Mesendoderm (in vitro differentiated cells): ENCODE measurements at regions not wholly inside any gene's neighbourhood (a gene's known extent, or its start where the extent isn't known, plus 50 kb on each side); places are given as distances from the start of the nearest gene placed in this dataset.

Experiments
- DNase-seq: peaks from one replicate; pipeline ENCODE4 v3.0.0; 2013
- H2AK5ac ChIP-seq: 2 replicates; pipeline ENCODE4 v1.6.1; 2013; ENCODE audit warnings: low read length, inconsistent platforms
- H2BK120ac ChIP-seq: 2 replicates; pipeline ENCODE4 v1.6.1; 2013; ENCODE audit warnings: low read depth, mild to moderate bottlenecking, low read length, moderate library complexity, mixed read lengths
- H2BK15ac ChIP-seq: replicated peaks from 2 replicates; pipeline ENCODE4 v1.6.1; 2013; ENCODE audit warnings: low read depth, mild to moderate bottlenecking, moderate library complexity
- H2BK5ac ChIP-seq: 2 replicates; pipeline ENCODE4 v1.6.1; 2013; ENCODE audit warnings: low read length, inconsistent platforms
- H3K18ac ChIP-seq: 2 replicates; pipeline ENCODE4 v1.6.1; 2013; ENCODE audit warnings: mild to moderate bottlenecking, low read length, mixed read lengths
- H3K23ac ChIP-seq: one replicate; pipeline ENCODE4 v1.6.1; 2013; ENCODE audit warnings: low read length
- H3K27ac ChIP-seq: 2 replicates; pipeline ENCODE4 v1.5.1; 2013; ENCODE audit warnings: low read depth, mild to moderate bottlenecking, inconsistent platforms, low read length, moderate library complexity
- H3K27me3 ChIP-seq: 2 replicates; pipeline ENCODE4 v1.6.1; 2013; ENCODE audit warnings: low read length, control low read depth, mild to moderate bottlenecking, inconsistent platforms; ENCODE audit not compliant: insufficient read depth, poor library complexity
- H3K36me3 ChIP-seq: 2 replicates; pipeline ENCODE4 v1.6.1; 2013; ENCODE audit warnings: low read length, inconsistent platforms; ENCODE audit not compliant: control insufficient read depth, insufficient read depth
- H3K4ac ChIP-seq: one replicate; pipeline ENCODE4 v1.6.1; 2013; ENCODE audit warnings: low read depth, mild to moderate bottlenecking, low read length, moderate library complexity
- H3K4me1 ChIP-seq: 2 replicates; pipeline ENCODE4 v1.6.1; 2013; ENCODE audit warnings: low read depth, low read length, inconsistent platforms; ENCODE audit not compliant: control insufficient read depth
- H3K4me2 ChIP-seq: 2 replicates; pipeline ENCODE4 v1.6.1; 2013; ENCODE audit warnings: low read length
- H3K4me3 ChIP-seq: 2 replicates; pipeline ENCODE4 v1.5.1; 2013; ENCODE audit warnings: mild to moderate bottlenecking, low read length
- H3K56ac ChIP-seq: one replicate; pipeline ENCODE4 v1.6.1; 2013; ENCODE audit warnings: low read length
- H3K79me1 ChIP-seq: 2 replicates; pipeline ENCODE4 v1.6.1; 2013; ENCODE audit warnings: low read length, inconsistent platforms
- H3K79me2 ChIP-seq: 2 replicates; pipeline ENCODE4 v1.6.1; 2013; ENCODE audit warnings: mild to moderate bottlenecking, low read length; ENCODE audit not compliant: control insufficient read depth, insufficient read depth
- H3K9ac ChIP-seq: 2 replicates; pipeline ENCODE4 v1.6.1; 2013; ENCODE audit warnings: low read length, inconsistent platforms
- H4K5ac ChIP-seq: one replicate; pipeline ENCODE4 v1.6.1; 2013; ENCODE audit warnings: low read length
- H4K8ac ChIP-seq: one replicate; pipeline ENCODE4 v1.6.1; 2013; ENCODE audit warnings: low read depth, mild to moderate bottlenecking, control low read depth, low read length, moderate library complexity
- WGBS: extraction: QIAGEN DNeasy Blood & Tissue Kit; methylation state at CpG from one replicate; pipeline ENCODE4 v1.1.7; 2013; ENCODE audit warnings: low lambda C conversion rate, missing lambda C conversion rate; ENCODE audit not compliant: insufficient coverage; ENCODE audit errors: extremely low coverage; 5-methylcytosine and 5-hydroxymethylcytosine counted together

DNA sequence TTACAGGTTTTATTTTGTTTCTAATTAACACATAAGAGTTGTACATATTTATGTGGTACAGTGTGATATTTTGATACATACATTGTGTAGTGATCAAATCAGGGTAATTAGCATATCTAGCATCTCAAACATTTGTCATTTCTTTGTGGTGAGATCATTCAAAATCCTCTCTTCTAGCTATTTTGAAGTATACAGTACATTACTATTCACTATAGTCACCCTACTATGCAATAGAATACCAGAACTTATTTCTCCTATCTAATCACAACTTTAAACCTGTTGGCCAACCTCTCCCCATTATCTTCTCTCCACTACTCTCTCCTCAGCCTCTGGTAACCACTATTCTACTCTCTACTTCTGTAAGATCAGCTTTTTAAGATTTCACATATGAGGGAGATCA is 325.8 kb downstream of the CYP26B1 start:
- H3K56ac ChIP-seq, result no peak overlapping the region

DNA sequence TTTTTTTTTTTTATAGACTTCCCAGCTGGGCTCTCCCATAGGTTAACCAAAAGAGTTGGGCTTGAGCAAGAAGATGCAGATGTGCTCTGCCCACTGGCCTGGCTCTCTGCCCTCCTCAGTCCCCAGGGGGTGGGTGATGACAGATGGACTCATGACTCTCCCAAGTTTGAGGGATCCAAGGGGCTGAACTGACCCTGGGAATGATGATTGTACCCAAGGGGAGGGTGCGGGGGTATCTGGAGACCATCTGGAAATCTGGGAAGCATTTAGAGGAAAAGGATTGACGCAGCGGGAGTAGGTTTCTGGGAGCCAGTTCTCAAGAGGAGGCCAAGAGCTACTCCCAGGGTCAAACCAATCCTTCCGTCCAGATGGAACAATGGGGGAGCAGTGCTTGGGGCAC is 330.8 kb downstream of the CYP26B1 start:
- no peak overlapping the region for H3K4me3 ChIP-seq
- no peak overlapping the region for H2BK5ac ChIP-seq
- DNase-seq, result no peak
- no peak overlapping the region for H3K4ac ChIP-seq
- H3K9ac ChIP-seq, result no peak overlapping the region
- no peak overlapping the region for H4K8ac ChIP-seq
- no peak overlapping the region for H2BK15ac ChIP-seq
- H3K79me2 ChIP-seq, result no peaks in the 10 kb centered on the region
- no peak overlapping the region for H4K5ac ChIP-seq
- H3K23ac ChIP-seq, result no peak overlapping the region
- WGBS, result no CpG with 5 or more reads among the region's 4 CpGs
- no peak overlapping the region for H3K4me2 ChIP-seq
- no peak overlapping the region for H3K27ac ChIP-seq
- no peak overlapping the region for H3K56ac ChIP-seq
- H3K27me3 ChIP-seq, result no peaks in the 10 kb centered on the region
- no peak overlapping the region for H2AK5ac ChIP-seq
- no peaks in the 10 kb centered on the region for H3K4me1 ChIP-seq
- H3K79me1 ChIP-seq, result no peaks in the 10 kb centered on the region
- H3K18ac ChIP-seq, result no peak overlapping the region
- H3K36me3 ChIP-seq, result no peaks in the 10 kb centered on the region
- H2BK120ac ChIP-seq, result no peak overlapping the region

More for the DNA sequence above, 325.8 kb downstream of the CYP26B1 start:
- Histone ChIP-seq H3K27me3 (no peaks in the 10 kb centered on the region), H3K79me1 (no peaks in the 10 kb centered on the region), H3K4me3 (no peak overlapping the region), H2BK120ac (no peak overlapping the region), H2BK5ac (no peak overlapping the region), H3K4ac (no peak overlapping the region), H3K27ac (no peak overlapping the region), H4K5ac (no peak overlapping the region), H3K9ac (no peak overlapping the region), H3K79me2 (no peaks in the 10 kb centered on the region), H3K4me1 (no peaks in the 10 kb centered on the region), H2AK5ac (no peak overlapping the region), H3K23ac (no peak overlapping the region), H3K4me2 (no peak overlapping the region), H4K8ac (no peak overlapping the region), H3K36me3 (no peaks in the 10 kb centered on the region), H3K18ac (no peak overlapping the region), H2BK15ac (no peak overlapping the region)
- no peak for DNase-seq

DNA sequence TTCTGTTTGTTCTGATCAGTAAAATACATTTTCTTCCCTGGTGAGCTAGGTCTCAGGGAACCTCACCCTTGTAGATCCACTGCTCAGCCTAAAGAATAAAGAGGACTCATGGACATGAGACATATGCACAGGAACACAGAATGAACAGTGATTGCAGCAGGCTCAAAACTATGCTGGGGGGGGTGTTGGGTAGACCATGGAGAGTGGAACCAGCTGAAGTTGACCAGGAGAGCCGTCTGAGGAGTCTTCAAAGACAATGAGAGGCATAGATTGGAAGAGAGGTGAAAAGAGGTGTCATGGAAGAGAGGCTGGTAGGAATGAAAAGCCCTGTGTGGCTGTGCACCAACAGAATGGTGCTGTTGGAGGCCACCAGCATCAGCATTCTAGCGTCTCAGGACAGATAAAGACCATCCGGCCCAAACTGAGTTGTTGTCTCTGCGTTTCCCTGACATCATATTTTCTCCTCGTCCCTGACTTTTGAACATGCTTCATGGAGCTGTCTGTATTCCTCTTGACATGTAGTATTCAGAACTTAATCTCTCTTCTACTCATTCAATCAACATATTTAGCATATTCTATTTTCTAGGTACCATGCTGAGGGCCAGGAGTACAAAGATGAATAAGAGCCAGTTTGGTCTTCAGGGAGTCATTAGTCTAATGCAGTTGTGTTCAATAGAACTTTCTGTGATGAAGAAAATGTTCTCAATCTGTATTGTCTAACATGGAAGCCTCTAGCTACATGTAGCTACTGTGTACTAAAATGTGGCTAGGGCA is 331.8 kb downstream of the CYP26B1 start:
- Histone ChIP-seq H3K56ac (no peak overlapping the region), H3K23ac (no peak overlapping the region), H3K18ac (no peak overlapping the region), H2AK5ac (no peak overlapping the region), H3K4me2 (no peak overlapping the region), H3K4me1 (no peaks in the 10 kb centered on the region), H3K4me3 (no peak overlapping the region), H2BK5ac (no peak overlapping the region), H3K9ac (no peak overlapping the region), H3K79me2 (no peaks in the 10 kb centered on the region), H3K36me3 (no peaks in the 10 kb centered on the region), H3K27ac (no peak overlapping the region), H3K4ac (no peak overlapping the region), H4K5ac (no peak overlapping the region), H2BK15ac (no peak overlapping the region), H4K8ac (no peak overlapping the region), H3K79me1 (no peaks in the 10 kb centered on the region), H3K27me3 (no peaks in the 10 kb centered on the region), H2BK120ac (no peak overlapping the region)
- WGBS, result no CpG with 5 or more reads among the region's 5 CpGs
- no peak for DNase-seq

DNA sequence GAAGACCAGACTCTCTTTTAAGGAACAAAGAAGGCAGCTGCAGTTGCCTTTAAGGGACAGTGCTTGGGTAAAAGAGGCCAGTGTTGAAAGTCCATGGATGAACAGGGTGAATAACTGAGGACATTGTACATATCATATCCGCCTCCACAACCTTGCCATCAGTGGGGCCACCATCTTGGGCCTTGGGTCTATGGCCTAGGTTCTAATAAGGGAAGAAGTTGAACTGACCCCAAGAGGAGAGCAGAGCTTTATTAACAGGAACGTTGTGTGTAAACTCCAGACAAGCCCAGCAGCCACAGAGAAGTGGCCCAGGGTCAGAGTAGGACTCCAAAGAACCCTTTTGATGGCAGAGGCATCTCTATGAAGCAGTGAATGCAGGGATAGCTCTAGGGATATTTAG is 332.8 kb downstream of the CYP26B1 start:
- no peak overlapping the region for H4K5ac ChIP-seq
- no peak overlapping the region for H3K56ac ChIP-seq
- H3K27me3 ChIP-seq, result no peaks in the 10 kb centered on the region
- no peak overlapping the region for H3K4me2 ChIP-seq
- no peak overlapping the region for H3K23ac ChIP-seq
- no peak overlapping the region for H3K27ac ChIP-seq
- H2AK5ac ChIP-seq, result no peak overlapping the region
- no peak overlapping the region for H3K4ac ChIP-seq
- WGBS, result no CpG with 5 or more reads among the region's 2 CpGs
- H3K36me3 ChIP-seq, result no peaks in the 10 kb centered on the region
- H3K18ac ChIP-seq, result no peak overlapping the region
- H3K4me1 ChIP-seq, result no peaks in the 10 kb centered on the region
- no peak overlapping the region for H3K9ac ChIP-seq
- no peak overlapping the region for H3K4me3 ChIP-seq
- no peak overlapping the region for H4K8ac ChIP-seq
- no peaks in the 10 kb centered on the region for H3K79me2 ChIP-seq
- no peaks in the 10 kb centered on the region for H3K79me1 ChIP-seq
- H2BK5ac ChIP-seq, result no peak overlapping the region
- no peak overlapping the region for H2BK15ac ChIP-seq
- no peak for DNase-seq
- H2BK120ac ChIP-seq, result no peak overlapping the region

DNA sequence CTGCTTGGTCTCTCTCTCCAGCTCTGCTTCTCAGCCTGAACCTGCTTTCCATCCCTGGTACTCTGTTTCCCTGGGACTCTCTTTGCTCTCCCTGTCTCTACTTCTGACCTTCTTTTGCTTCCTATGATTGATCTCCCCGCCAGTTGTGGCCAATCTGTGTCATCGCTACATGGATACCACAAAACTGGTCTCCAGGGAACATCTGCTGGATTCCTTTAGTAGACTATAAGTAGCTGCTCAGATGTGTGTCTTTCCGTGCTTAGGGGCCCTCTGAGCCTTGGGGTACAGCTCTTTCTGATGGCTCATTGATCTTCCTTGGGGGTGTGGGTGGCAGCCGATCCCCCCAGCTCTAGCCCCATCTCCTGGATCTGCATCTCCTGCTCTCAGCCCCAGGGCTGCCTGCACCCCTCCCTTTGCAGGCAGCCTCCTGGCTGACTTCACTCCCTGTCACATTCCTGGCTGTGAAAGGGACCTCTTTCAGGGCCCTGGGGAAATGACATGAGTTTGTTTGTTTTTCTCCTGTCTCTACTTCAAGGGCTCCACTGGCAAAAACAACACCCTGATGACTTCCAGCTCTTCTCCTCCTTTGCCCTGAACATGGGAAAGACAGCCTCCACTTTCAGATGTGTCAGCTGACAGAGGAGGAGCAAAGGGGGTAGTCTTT is 333.7 kb downstream of the CYP26B1 start:
- Histone ChIP-seq H2BK120ac (no peak overlapping the region), H3K79me2 (no peaks in the 10 kb centered on the region), H2AK5ac (no peak overlapping the region), H3K23ac (no peak overlapping the region), H3K27ac (no peak overlapping the region), H3K27me3 (no peaks in the 10 kb centered on the region), H3K18ac (no peak overlapping the region), H3K56ac (no peak overlapping the region), H3K9ac (no peak overlapping the region), H4K5ac (no peak overlapping the region), H4K8ac (no peak overlapping the region), H2BK15ac (no peak overlapping the region), H3K4ac (no peak overlapping the region), H3K4me2 (no peak overlapping the region), H3K36me3 (no peaks in the 10 kb centered on the region), H3K4me3 (no peak overlapping the region), H2BK5ac (no peak overlapping the region), H3K79me1 (no peaks in the 10 kb centered on the region), H3K4me1 (no peaks in the 10 kb centered on the region)
- no peak for DNase-seq
- WGBS, result no CpG with 5 or more reads among the region's 4 CpGs

DNA sequence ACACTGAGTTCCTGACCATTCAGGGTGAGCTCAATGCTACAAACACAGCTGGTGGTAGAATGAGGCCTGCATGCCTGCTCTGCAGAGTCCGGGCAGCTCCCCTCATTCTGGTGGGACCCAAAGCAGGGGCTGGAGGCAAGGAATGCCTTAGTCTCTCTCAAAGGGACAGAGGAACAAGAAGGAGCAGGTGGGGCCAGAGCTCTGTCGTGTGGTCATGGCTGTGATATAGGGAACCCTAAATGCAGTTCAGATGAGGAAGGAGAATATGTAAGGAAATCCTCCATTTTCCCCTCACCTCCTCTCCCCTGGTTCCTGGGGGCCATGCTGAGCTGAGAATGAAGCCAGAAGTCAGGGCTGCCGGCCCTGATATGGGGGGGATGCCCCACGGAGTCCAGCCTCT is 334.3 kb downstream of the CYP26B1 start:
- H3K18ac ChIP-seq, result no peak overlapping the region
- no peak overlapping the region for H3K9ac ChIP-seq
- H4K5ac ChIP-seq, result no peak overlapping the region
- no peak overlapping the region for H3K4me3 ChIP-seq
- no CpG with 5 or more reads among the region's 4 CpGs for WGBS
- H2BK120ac ChIP-seq, result no peak overlapping the region
- no peak overlapping the region for H3K4ac ChIP-seq
- H3K79me1 ChIP-seq, result no peaks in the 10 kb centered on the region
- H3K27me3 ChIP-seq, result no peaks in the 10 kb centered on the region
- no peak overlapping the region for H3K56ac ChIP-seq
- H4K8ac ChIP-seq, result no peak overlapping the region
- H3K4me2 ChIP-seq, result no peak overlapping the region
- no peak overlapping the region for H2AK5ac ChIP-seq
- DNase-seq, result no peak
- no peaks in the 10 kb centered on the region for H3K79me2 ChIP-seq
- no peaks in the 10 kb centered on the region for H3K36me3 ChIP-seq
- H3K23ac ChIP-seq, result no peak overlapping the region
- H2BK5ac ChIP-seq, result no peak overlapping the region
- no peak overlapping the region for H2BK15ac ChIP-seq
- H3K4me1 ChIP-seq, result no peaks in the 10 kb centered on the region
- H3K27ac ChIP-seq, result no peak overlapping the region
